ENCODE measurements at regions not wholly inside any gene's neighbourhood (a gene's known extent, or its start where the extent isn't known, plus 50 kb on each side); places are given as distances from the start of the nearest gene placed in this dataset.

- no peak overlapping the region for H3K27ac Mint-ChIP-seq
- DNase-seq: no peak
- no peaks in the 10 kb centered on the region for H3K79me1 ChIP-seq (ENCODE audit: insufficient read depth, low read depth, low read length, poor library complexity, severe bottlenecking)
- H3K36me3 Mint-ChIP-seq (ENCODE audit: insufficient read depth in 1 of 3, low read depth in 3 of 3): no peaks in the 10 kb centered on the region; a peak in 1 of 7 replicates
- H2AFZ ChIP-seq (ENCODE audit: low read length): no peak overlapping the region
- TF ChIP-seq, protein P1, sequence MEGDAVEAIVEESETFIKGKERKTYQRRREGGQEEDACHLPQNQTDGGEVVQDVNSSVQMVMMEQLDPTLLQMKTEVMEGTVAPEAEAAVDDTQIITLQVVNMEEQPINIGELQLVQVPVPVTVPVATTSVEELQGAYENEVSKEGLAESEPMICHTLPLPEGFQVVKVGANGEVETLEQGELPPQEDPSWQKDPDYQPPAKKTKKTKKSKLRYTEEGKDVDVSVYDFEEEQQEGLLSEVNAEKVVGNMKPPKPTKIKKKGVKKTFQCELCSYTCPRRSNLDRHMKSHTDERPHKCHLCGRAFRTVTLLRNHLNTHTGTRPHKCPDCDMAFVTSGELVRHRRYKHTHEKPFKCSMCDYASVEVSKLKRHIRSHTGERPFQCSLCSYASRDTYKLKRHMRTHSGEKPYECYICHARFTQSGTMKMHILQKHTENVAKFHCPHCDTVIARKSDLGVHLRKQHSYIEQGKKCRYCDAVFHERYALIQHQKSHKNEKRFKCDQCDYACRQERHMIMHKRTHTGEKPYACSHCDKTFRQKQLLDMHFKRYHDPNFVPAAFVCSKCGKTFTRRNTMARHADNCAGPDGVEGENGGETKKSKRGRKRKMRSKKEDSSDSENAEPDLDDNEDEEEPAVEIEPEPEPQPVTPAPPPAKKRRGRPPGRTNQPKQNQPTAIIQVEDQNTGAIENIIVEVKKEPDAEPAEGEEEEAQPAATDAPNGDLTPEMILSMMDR (conservative IDR thresholded peaks at IDR 0.05): no peak
- 0 out of 4 replicates have a peak, but pooled peaks cover 0 to 6% of the 10 kb centered on the region in 2 experiments for H3K4me1 Mint-ChIP-seq
- H4K20me1 ChIP-seq (ENCODE audit: control insufficient read depth, insufficient read depth, insufficient read length): no peaks in the 10 kb centered on the region
- H3K4me3 Mint-ChIP-seq: no peak overlapping the region
- H3K56ac ChIP-seq (ENCODE audit: insufficient read length, low read depth, low read length): no peak overlapping the region
- H3K23ac ChIP-seq (ENCODE audit: insufficient read length, low read depth, low read length): no peak overlapping the region
- no peak overlapping the region for H2AK5ac ChIP-seq (ENCODE audit: insufficient read length, low read length)
- H3K9me3 Mint-ChIP-seq: peaks cover 44 to 61% of the 10 kb centered on the region in 2 experiments
- no peak overlapping the region for H2BK120ac ChIP-seq (ENCODE audit: low read depth, low read length, poor library complexity, severe bottlenecking)
- no peak overlapping the region for H3K4me2 ChIP-seq (ENCODE audit: insufficient read depth, insufficient read length, low read length)
- H3K27me3 ChIP-seq (ENCODE audit: insufficient read depth, low read length): no peaks in the 10 kb centered on the region
- no peak overlapping the region for H2BK20ac ChIP-seq (ENCODE audit: low read depth, low read length, poor library complexity, severe bottlenecking)
- no CpG with 5 or more reads among the region's 3 CpGs for WGBS (ENCODE audit: extremely low coverage, insufficient read length, low lambda C conversion rate)
- H4K5ac ChIP-seq (ENCODE audit: insufficient read length, low read depth, low read length): no peak overlapping the region
- H3K9ac ChIP-seq (ENCODE audit: extremely low read depth, insufficient read length, low read length): no peak overlapping the region
- no peaks in the 10 kb centered on the region for H3K9me3 ChIP-seq (ENCODE audit: control insufficient read depth, low read depth, low read length)
- H4K91ac ChIP-seq (ENCODE audit: insufficient read length, low read depth, low read length): no peak overlapping the region
- no peak overlapping the region for H2BK15ac ChIP-seq (ENCODE audit: low read depth, low read length)
- no peak overlapping the region for H3T11ph ChIP-seq (ENCODE audit: low read length)
- H3K4ac ChIP-seq (ENCODE audit: low read depth, low read length): no peak overlapping the region
- H2BK5ac ChIP-seq (ENCODE audit: insufficient read length, low read length): no peak overlapping the region
- H2BK12ac ChIP-seq (ENCODE audit: insufficient read length, low read depth, low read length): no peak overlapping the region
- H3K27me3 Mint-ChIP-seq (ENCODE audit: low read depth): no peaks in the 10 kb centered on the region; the same call in 1 of the 2 replicates
- no peak overlapping the region for H4K8ac ChIP-seq (replicated peaks; ENCODE audit: insufficient read length, low read depth, low read length)
- H3K18ac ChIP-seq (ENCODE audit: insufficient read length, low read depth, low read length): no peak overlapping the region
- H3K79me2 ChIP-seq (ENCODE audit: insufficient read depth, low read length): no peaks in the 10 kb centered on the region
- H3K4me1 ChIP-seq (ENCODE audit: insufficient read depth, low read length): no peaks in the 10 kb centered on the region
- H3K23me2 ChIP-seq (ENCODE audit: insufficient read length, low read depth, low read length, poor library complexity, severe bottlenecking): no peaks in the 10 kb centered on the region
- no peak overlapping the region for H3K14ac ChIP-seq (ENCODE audit: insufficient read depth, low read length)
- no peak overlapping the region for H3K27ac ChIP-seq (ENCODE audit: insufficient read length, low read depth, low read length)
These were observed 595.3 kb downstream of the BCOR start for GRCh38 chrX:39502486-39502885.

All from H9 (cell line).